SKM-1 treated with dmso at 0.1 percent for 144 hours (cell line): ENCODE measurements at regions not wholly inside any gene's neighbourhood (a gene's known extent, or its start where the extent isn't known, plus 50 kb on each side); places are given as distances from the start of the nearest gene placed in this dataset.
"Not testable (repeated sequence)": the region's sequence is repeated elsewhere in the genome, so short reads cannot be mapped to it uniquely, and the experiment has no call there.

ENCODE experiments used
- DNase-seq: peaks from one replicate; lab custom pipeline; 2025; ENCODE audit not compliant: unreplicated experiment; lab: John Stamatoyannopoulos, UW

DNA sequence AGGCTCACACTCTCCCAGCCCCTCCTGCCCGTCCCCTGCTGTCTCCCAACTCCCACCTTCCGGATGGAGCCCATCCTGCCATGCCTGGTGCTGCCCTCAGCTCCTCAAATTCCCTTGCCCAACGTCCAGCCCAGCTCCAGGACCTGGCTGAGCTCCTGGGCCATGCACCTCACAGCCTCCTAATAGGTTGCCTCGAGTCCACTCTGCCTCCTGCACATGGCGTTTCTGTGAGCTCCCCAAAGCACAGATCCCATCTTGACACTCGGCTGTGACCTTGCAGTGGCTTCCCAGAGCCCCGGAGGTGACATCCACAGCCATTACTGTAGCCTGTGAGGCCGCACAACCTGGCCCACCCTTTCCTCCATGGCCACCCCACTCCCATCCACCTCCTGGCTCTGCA lies 191.9 kb upstream of the SALL3 start:
- no peak for DNase-seq

DNA sequence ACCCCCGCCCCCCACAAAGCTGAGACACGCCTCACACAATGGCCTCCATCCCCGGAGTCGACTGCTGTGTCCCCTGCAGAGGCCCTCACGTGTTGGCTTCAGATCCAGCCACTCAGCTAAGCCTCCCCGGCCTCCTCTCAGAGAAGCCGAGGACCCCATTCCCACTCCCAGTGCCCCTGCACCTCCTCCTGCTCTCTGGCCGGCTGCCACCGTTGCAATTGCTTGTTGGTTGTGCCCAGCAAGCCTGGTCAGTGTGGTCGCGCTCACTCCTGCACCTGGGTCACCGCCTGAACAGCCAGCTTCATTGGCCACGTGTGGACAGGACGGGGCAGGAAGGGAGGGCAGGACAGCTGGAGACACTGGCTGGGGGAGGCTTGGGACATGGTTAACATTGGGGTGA lies 191.5 kb upstream of the SALL3 start:
- no peak for DNase-seq

DNA sequence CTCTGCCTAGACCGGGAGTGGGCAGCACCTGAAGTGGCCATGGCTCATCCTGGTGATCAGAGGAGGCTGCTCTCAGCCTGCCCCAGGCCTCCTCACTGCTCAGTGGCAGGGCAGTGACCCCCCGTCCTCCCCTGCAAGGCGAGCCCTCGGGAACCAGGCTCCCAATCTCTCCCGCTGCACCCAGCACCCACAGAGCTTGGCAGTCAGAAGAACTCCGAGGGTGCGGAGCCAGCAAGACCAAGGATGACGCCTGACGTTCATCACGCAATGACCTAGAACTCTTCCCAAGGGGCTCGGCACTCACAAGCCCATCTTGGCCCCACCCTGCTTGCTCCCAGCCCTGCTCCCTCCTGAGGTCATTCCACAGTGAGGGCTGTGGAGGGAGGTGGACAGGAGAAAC lies 189.8 kb upstream of the SALL3 start:
- no peak for DNase-seq

DNA sequence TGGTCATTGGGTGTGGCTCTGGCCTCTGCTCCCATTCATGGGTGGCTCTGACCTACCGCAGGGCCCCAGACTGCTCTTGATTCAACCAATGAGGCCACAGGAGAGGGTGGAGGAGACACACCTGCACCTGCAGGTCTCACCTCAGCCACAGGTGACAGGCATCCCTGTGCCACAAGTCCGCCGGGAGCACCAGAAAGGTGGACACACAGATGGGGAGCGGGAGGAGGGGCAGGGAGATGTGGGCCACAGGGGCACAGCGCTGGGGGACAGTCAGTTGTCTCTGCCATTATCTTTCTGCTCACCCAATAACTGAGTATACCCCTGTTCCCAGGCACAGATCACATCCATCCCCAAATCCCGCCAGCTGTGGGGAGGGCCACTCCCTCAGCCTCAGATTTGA lies 189.1 kb upstream of the SALL3 start:
- no peak for DNase-seq

DNA sequence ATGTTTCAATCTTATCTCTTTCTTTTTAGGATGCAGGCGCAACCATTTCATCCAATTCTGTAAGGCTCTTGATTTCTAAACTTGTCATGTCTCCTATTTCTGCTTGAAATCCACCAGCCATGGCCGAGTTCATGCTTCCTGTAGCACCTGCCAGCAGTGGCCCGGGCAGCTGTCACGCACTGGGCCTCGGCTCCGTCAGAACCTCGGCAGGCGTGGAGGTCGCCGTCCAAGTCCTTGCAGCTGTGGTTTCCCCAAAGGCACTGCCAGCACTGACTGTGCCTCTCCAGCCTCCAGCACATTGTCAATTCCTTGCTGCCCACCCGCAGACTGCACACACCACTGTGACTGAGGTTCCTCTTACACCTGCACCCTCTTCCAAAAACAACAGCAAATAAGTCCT lies 188.7 kb upstream of the SALL3 start:
- DNase-seq, result no peak

DNA sequence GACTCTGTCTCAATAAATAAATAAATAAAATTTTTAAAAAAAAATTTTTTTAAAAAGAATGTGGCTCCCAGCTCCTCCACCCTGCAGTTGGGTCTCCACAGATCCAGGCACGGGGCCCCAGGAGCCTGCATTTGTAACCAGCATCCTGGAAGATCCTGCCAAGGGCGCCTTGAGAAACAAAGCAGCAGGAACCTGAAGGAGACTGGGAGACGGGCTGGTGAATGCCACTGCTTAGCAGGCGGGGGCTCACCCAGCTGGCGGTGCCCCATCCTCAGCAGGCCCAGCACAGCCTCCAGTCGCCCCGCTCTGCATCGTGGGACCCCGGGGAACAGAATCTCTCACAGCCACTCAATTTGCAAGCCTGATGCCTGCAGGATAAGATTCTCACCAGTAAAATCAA lies 187.5 kb upstream of the SALL3 start:
- no peak for DNase-seq

DNA sequence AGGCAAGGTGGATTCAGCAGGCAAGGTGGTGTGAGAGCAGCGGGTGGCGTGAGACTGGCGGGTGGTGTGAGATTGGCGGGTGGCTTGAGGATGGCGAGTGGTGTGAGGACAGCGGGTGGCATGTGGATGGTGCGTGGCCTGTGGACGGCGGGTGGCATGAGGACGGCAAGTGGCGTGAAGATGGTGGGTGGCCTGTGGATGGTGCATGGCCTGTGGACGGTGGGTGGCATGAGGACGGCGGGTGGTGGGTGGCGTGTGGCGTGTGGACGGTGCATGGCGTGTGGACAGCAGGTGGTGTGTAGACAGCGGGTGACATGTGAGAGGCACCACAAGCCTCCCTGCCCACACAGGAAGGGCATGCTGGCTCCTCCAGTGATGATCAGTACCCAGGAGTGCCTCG lies 186.9 kb upstream of the SALL3 start:
- no peak for DNase-seq

DNA sequence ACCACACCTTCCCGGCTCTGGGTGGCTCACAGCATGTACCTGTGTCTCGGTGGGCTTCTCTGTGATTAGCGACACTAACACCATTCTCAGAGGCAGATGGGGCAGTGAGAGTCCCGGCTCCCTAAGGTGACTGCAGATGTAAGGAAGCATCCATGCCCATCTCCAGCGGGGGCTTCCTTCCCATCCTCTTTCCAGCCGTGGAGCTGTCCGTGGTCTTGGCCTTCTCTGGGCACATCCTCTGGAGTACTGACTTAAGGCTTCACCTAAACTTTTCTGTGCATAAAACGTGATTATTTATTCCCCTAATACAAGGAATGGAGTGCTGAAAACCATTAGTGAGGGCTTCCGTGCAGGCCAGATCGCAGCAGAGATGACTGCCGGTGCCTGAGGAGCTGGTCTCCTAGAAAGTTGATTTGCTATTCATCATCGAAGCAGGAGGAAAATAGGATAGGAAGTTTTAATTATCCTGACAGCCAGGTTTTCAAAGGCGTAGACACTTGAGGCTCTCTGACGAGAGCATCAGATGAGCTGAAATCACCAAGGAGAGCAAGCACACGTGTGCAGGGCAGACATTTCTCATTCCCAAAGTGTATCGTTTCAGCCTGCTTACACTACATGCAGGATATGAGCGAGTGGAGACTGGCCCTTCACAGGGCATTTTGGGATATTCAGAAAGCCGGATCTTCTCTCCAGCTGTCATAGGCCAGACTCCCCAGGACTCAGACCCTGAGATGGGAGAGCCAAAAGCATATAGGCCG lies 186.1 kb upstream of the SALL3 start:
- DNase-seq, result no peak

DNA sequence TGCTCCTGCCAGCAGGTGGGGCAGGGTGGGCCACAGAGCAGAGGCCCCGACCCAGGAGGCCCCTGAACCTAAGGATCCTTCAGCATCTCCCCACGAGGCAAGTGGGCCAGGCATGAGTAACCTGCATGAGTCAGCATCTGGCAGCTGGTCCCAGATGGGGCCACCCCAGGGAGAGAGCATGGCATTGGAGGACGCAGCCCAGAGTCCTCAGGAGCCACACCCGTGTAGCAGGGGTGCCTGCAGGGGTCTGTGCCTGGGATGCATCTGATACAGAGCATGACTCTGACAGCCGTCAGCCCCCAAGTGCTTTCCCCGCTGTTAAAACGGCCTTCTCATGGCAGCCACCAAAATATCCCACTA lies 185.6 kb upstream of the SALL3 start:
- DNase-seq, result no peak

DNA sequence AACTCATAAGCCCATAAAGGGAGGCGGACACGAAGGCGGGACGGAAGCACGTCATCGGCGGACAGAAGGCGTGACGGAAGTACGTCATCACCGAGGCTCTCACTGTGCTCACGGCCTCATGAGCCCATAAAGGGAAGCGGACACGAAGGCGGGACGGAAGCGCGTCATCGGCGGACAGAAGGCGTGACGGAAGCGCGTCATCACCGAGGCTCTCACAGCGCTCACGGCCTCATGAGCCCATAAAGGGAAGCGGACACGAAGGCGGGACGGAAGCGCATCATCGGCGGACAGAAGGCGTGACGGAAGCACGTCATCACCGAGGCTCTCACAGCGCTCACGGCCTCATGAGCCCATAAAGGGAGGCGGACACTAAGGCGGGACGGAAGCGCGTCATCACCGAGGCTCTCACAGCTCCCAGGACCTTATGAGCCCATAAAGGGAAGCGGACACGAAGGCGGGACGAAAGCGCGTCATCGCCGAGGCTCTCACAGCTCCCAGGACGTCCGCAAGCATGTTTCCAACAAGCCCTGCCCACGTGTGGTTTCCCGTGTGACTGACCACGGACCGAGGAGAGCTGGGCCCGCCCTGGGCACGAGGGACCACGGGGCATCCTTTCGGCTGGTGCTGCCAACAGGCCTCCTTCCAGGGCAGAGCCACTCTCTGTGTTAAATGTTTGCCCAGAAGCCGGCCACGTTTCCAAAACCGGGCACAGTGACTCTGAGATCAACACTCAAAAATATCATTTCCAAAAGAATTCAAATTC lies 182.7 kb upstream of the SALL3 start:
- DNase-seq, result no peak

DNA sequence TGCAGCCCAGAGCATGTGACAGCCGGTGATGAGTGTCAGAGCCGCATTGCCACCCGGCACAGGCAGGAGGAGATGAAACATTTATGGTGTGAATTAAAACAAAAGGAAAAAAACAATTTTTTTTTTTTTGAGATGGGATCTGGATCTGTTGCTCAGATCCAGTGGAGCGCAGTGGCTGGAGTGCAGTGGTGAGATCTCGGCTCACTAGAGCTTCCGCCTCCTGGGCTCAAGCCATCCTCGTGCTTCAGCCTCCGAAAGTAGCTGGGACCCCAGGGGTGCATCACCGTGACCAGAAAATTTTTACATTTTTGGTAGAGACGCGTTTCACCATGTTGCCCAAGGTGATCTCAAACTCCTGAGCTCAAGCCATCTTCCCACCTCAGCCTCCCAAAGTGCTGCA lies 182.1 kb upstream of the SALL3 start:
- no peak for DNase-seq

DNA sequence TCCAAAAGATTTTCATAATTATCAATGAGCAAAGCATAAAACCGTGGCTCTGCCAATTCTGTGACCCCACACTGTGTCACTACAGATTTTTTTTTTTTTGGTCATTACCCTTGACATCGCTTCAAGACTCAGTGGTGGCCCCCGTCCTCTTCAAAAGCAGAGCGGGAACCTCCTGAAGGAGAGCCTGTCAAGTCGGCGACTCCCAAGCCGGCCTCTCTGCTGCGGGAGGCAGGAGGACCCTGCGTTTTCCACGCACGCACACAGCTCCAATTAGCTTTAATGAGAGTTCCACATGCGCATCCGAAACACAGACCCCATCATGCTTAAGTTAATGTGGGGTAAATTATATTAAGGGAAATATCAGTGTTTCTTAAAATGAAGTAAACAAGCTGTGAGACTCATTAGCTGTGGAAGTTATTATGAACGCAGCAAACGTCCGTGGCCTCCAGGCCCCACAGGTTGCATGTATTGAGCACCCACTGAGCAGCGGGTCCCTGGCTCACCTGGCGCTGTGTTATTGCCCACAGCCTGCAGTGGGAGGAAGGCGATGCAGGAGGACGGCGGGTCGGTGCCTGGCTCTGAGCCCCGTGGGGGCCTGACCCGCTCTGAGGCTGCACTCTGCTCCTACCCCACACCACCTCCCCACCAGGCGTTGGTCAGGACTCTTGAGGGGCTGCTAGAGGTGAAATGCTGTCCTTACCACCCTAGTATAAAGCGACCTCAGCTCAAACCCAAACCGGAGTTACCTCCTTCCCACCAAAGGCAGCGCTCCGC lies 181.0 kb upstream of the SALL3 start:
- no peak for DNase-seq

DNA sequence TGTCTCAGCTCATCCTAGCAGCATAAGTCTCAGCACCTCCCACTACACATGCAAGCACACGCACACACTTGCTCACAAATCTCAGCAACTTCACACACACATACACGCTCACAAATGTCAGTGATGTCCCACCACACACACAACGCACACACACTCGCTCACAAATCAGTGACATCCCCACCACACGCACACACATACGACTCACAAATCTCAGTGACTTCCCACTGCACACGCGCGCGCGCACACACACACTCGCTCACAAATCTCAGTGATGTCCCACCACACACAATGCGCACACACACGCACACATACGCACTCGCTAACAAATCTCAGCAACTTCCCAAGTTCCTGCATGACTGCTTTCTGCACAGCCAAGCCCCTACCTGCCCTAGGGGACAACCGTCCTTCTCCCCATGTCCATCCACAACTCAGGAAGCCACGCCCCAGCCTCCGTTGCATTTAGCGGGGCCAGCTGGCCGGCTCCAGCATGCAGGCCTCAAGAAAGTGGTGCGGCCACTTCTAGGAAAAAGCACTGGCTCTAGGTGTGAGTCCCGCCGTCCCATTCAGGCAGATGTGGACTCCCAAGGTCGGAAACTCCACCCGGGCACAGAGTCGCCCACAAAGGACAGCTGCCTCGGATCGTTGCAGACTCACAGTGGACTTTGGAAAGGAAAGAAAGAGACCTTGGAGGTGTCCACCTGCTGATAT lies 180.1 kb upstream of the SALL3 start:
- no peak for DNase-seq

DNA sequence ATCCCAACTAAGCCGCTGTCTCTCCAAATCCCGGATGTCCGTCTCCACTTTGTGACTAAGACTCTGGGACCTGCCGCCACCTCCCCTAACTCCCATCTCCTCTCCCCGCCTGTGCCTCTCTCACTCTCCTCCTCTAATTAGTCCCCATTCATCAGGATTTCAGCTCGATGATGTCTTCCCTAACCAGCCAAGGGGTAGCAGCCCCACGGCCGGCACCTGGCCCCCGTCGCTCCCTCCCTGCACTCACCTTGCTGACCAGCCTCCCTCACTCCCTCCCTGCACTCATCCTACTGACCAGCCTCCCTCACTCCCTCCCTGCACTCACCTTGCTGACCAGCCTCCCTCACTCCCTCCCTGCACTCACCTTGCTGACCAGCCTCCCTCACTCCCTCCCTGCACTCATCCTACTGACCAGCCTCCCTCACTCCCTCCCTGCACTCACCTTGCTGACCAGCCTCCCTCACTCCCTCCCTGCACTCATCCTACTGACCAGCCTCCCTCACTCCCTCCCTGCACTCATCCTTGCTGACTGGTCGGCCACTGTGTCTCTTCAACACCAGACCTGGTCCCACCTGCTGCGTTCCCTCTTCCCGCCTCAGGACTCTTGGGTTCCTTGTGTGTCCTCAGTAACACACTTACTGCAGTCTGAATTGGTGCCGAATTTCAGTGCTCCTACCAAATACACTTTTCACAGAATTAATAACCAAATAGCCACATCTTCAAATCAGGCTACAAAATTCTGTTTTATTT lies 179.3 kb upstream of the SALL3 start:
- not testable (repeated sequence) for DNase-seq

DNA sequence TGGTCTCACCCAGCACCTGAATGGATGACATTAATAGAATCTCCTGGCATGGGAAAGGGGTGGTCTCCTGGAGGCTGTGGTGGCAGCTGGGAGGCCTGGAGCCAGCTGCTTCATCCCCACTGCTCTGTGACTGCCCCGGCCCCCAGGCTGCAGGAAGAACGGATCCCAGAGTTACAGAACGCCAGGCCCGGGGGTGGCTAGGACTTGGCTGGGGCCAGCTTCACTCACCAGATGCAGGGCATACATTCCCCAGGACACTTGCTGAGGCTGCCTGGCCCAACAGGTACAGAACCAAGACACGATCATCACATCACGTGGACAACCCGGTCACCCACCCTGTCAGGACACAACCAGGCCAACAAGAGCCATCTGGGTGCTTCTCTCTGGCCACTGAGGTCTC lies 178.6 kb upstream of the SALL3 start:
- no peak for DNase-seq

DNA sequence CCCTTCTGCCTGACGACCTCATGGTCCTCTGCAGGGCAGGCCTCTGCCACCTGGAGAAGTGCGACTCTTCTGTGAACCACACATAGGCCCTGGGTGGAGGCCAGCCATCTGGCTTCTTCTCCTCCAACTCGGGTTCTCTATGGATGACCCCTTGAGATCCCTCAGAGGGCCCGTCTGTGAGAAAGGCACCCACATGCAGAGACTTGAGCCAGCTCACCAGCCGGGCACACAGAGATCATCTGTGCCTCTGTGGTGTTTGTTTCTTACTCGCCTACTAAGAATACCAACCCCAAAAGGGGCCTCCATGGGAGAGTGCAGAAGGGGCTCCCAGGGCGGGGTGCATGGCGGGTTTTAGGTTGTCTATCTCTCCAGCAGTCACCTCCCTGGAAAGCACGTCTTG lies 176.5 kb upstream of the SALL3 start:
- no peak for DNase-seq

DNA sequence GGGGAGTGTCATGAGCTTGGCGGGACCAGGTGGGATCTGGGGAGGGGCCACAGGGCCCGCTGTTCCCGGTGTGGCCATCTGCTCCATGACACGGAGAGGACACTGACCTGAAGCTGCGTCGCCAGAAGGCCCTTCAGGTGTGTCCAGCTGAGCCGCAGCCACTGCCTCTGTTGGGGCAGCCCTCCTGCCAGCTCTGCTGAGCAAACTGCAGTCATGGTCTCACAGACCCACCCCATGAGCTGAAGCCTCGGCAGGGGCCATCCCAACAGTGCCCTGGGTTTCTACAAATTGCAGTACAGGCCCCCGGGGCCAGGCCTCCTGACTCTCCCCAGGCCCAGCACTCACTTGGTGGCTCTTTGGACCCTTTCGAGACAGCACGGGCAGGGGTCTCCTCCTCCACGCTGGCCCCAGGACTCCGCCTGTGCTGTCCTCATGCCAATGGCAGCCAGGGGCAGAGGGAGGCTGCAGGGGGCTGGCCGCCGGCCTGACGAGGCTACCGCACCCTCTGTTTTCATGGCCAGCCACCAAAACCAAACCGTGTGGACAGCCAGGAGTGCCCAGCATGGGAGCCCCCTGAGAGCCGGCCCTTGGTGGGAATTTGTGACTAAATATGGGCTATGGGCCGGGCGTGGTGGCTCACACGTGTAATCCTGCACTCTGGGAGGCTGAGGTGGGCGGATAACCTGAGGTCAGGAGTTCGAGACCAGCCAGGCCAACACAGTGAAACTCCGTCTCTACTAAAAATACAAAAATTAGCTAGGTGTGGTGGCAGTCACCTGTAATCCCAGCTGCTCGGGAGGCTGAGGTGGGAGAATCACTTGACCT lies 175.2 kb upstream of the SALL3 start:
- DNase-seq, result no peak

DNA sequence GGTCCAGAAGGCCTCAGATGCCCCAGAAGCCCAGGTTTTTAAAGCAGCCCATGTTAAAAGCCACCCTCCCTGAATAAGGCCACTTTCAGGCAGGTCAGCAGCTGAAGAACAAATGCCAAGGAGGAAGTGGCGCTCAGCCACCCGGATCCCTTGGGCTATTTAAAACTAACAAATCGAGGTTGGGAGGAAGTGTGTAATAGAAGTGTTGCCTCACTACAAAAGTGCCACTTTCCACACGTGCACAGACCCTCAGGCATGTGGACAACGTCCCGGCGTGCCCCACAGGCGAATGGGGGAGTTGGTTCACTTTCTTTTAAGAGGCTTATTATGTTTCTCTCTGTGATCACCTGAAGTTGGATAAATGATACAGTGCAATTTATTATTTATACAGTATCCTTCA lies 173.8 kb upstream of the SALL3 start:
- peak; percentile 73 for DNase-seq

DNA sequence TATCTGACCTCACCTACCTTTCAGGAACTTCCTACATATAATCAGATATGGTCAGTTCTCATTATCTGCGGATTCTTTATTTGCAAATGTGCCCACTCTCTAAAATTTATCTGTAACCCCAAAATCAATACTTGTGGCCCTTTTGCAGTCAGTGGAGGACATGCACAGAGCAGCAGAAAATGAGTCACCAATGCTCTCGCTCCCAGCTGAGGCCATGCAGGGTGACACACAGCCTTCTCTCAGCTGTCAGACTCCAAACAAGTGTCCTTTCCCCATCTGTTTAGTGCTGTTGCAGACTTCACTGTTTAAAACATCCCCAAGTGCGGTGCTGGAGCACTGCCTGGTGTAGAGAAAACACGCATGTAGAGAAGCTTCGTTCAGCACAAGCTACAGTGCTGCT lies 171.9 kb upstream of the SALL3 start:
- DNase-seq, result no peak

DNA sequence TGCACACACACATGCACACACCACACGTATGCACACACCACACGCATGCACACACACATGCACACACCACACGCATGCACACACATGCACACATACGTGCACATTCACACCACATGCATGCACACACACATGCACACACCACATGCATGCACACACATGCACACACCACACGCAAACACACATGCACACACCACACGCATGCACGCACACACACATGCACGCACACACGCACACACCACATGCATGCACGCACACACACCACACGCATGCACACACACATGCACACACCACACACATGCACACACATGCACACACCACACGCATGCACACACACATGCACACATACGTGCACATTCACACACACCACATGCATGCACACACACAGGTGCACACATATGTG lies 169.8 kb upstream of the SALL3 start:
- no peak for DNase-seq
